NCI-H446 treated with DMSO at 0.1 percent for 48 hours (cell line): ENCODE measurements at regions not wholly inside any gene's neighbourhood (a gene's known extent, or its start where the extent isn't known, plus 50 kb on each side); places are given as distances from the start of the nearest gene placed in this dataset.

Experiments used
- DNase-seq: peaks from one replicate; lab custom pipeline; 2025; lab: John Stamatoyannopoulos, UW

GRCh38 chr14:65934070-65934435 lies 521.5 kb downstream of the FUT8 start:
- DNase-seq = no peak

GRCh38 chr14:65936342-65936975 lies 523.9 kb downstream of the FUT8 start:
- DNase-seq = no peak

GRCh38 chr14:65937079-65937959 lies 524.8 kb downstream of the FUT8 start:
- no peak for DNase-seq

GRCh38 chr14:65937960-65938316 lies 525.4 kb downstream of the FUT8 start:
- no peak for DNase-seq

GRCh38 chr14:65938738-65939137 lies 526.2 kb downstream of the FUT8 start:
- DNase-seq = no peak

- DNase-seq = no peak
Measured at GRCh38 chr14:65939184-65939583, 526.7 kb downstream of the FUT8 start.

- DNase-seq = no peak
Measured at GRCh38 chr14:65940056-65940735, 527.7 kb downstream of the FUT8 start.

- DNase-seq = no peak
Measured at GRCh38 chr14:65941091-65941490, 528.6 kb downstream of the FUT8 start.

GRCh38 chr14:65943150-65943549 lies 530.6 kb downstream of the FUT8 start:
- no peak for DNase-seq

- DNase-seq = no peak
Measured at GRCh38 chr14:65943916-65944410, 531.4 kb downstream of the FUT8 start.

GRCh38 chr14:65945327-65945726 lies 532.8 kb downstream of the FUT8 start:
- DNase-seq = no peak

GRCh38 chr14:65946494-65946893 lies 534.0 kb downstream of the FUT8 start:
- DNase-seq = no peak

- no peak for DNase-seq
Measured at GRCh38 chr14:65948302-65948701, 535.8 kb downstream of the FUT8 start.

- no peak for DNase-seq
Measured at GRCh38 chr14:65949711-65950516, 536.3 kb upstream of the CCDC196 start.

- DNase-seq = no peak
Measured at GRCh38 chr14:65954942-65955341, 531.2 kb upstream of the CCDC196 start.

GRCh38 chr14:65957631-65958205 lies 528.5 kb upstream of the CCDC196 start:
- DNase-seq = no peak

- no peak for DNase-seq
Measured at GRCh38 chr14:65958664-65959562, 527.3 kb upstream of the CCDC196 start.

GRCh38 chr14:65959563-65960024 lies 526.6 kb upstream of the CCDC196 start:
- no peak for DNase-seq

GRCh38 chr14:65961004-65961403 lies 525.2 kb upstream of the CCDC196 start:
- no peak for DNase-seq

GRCh38 chr14:65962952-65963351 lies 523.2 kb upstream of the CCDC196 start:
- DNase-seq = no peak
